ENCODE measurements at regions not wholly inside any gene's neighbourhood (a gene's known extent, or its start where the extent isn't known, plus 50 kb on each side); places are given as distances from the start of the nearest gene placed in this dataset.

DNA sequence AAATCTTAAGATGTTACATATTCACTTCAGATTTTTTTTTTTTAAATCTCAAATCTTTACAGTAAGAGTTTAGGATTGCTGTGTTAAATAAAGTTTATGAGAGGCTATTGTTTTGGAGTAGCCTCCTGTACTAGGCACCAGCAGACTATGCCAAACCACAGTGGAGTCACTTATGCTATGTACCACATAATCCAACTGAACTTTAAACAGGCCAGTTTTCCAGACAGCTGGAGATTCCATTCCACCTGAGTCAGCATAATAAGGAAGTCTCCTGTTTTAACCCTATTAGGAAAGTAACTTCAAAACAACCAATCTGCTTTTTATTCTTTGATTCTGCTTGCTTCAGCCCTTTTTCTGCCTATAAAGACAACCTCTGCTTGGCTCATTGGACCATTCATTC is 205.2 kb downstream of the CSNK1G3 start:
- no peak overlapping the region for H3K27ac ChIP-seq (ENCODE audit: control insufficient read depth, insufficient read depth, low read length)
- H2AFZ ChIP-seq (ENCODE audit: control insufficient read depth, low read length): no peak overlapping the region
- H3K4me3 ChIP-seq (ENCODE audit: control insufficient read depth in 2 of 3, extremely low read depth in 1 of 3, insufficient read depth in 2 of 3, low read depth in 1 of 3, low read length in 3 of 3): no peak overlapping the region
- dilution Hi-C loops (cut with MboI; ENCODE audit: extremely low pct_ligation_motif_present, low sequenced_read_pairs): no loop called here
- H3K9me1 ChIP-seq (ENCODE audit: control insufficient read depth, extremely low read depth, insufficient read depth, low read length): no peaks in the 10 kb centered on the region
- no peaks in the 10 kb centered on the region for H3K4me1 ChIP-seq (ENCODE audit: control insufficient read depth, extremely low read depth, insufficient read depth, low read length)
- no peaks in the 10 kb centered on the region for H3K79me2 ChIP-seq (ENCODE audit: control insufficient read depth, insufficient read depth, low read length)
- H4K20me1 ChIP-seq (ENCODE audit: control insufficient read depth, extremely low read depth, insufficient read depth, low read length): no peaks in the 10 kb centered on the region
- FAIRE-seq: no peak
- no peaks in the 10 kb centered on the region for H3K27me3 ChIP-seq (ENCODE audit: control insufficient read depth, extremely low read depth, insufficient read depth, low read length)
- H3K4me2 ChIP-seq (ENCODE audit: control insufficient read depth, extremely low read depth, insufficient read depth, low read depth, low read length): no peak overlapping the region
- H3K9me3 ChIP-seq (ENCODE audit: control insufficient read depth, low read depth, low read length): no peaks in the 10 kb centered on the region
- DNase-seq (ENCODE audit: low read depth, low spot score): no peak
- no peaks in the 10 kb centered on the region for H3K36me3 ChIP-seq (ENCODE audit: control insufficient read depth in 2 of 2, extremely low read depth in 1 of 2, insufficient read depth in 2 of 2, low read length in 2 of 2)
- H3K9ac ChIP-seq (ENCODE audit: control insufficient read depth, extremely low read depth, insufficient read depth, low read length): no peak overlapping the region
- TF ChIP-seq EZH2 (IDR thresholded peaks at IDR 0.05; ENCODE audit: low read length): no peak
- TF ChIP-seq, protein P1, sequence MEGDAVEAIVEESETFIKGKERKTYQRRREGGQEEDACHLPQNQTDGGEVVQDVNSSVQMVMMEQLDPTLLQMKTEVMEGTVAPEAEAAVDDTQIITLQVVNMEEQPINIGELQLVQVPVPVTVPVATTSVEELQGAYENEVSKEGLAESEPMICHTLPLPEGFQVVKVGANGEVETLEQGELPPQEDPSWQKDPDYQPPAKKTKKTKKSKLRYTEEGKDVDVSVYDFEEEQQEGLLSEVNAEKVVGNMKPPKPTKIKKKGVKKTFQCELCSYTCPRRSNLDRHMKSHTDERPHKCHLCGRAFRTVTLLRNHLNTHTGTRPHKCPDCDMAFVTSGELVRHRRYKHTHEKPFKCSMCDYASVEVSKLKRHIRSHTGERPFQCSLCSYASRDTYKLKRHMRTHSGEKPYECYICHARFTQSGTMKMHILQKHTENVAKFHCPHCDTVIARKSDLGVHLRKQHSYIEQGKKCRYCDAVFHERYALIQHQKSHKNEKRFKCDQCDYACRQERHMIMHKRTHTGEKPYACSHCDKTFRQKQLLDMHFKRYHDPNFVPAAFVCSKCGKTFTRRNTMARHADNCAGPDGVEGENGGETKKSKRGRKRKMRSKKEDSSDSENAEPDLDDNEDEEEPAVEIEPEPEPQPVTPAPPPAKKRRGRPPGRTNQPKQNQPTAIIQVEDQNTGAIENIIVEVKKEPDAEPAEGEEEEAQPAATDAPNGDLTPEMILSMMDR (optimal IDR thresholded peaks at IDR 0.05 in 1 of 3, IDR thresholded peaks at IDR 0.05 in 1 of 3, conservative IDR thresholded peaks at IDR 0.05 in 1 of 3; ENCODE audit: extremely low read depth in 1 of 3, insufficient read depth in 2 of 3, low read length in 3 of 3): no peak

- no peak overlapping the region for H2AFZ ChIP-seq (ENCODE audit: control insufficient read depth, low read length)
- TF ChIP-seq, protein P1 (optimal IDR thresholded peaks at IDR 0.05 in 1 of 3, IDR thresholded peaks at IDR 0.05 in 1 of 3, conservative IDR thresholded peaks at IDR 0.05 in 1 of 3; ENCODE audit: extremely low read depth in 1 of 3, insufficient read depth in 2 of 3, low read length in 3 of 3): no peak
- no peak for TF ChIP-seq EZH2 (IDR thresholded peaks at IDR 0.05; ENCODE audit: low read length)
- no peak for DNase-seq (ENCODE audit: low read depth, low spot score)
- no peaks in the 10 kb centered on the region for H3K9me3 ChIP-seq (ENCODE audit: control insufficient read depth, low read depth, low read length)
- H3K79me2 ChIP-seq (ENCODE audit: control insufficient read depth, insufficient read depth, low read length): no peaks in the 10 kb centered on the region
- no peak overlapping the region for H3K27ac ChIP-seq (ENCODE audit: control insufficient read depth, insufficient read depth, low read length)
- dilution Hi-C loops (cut with MboI; ENCODE audit: extremely low pct_ligation_motif_present, low sequenced_read_pairs): no loop called here
- no peaks in the 10 kb centered on the region for H3K36me3 ChIP-seq (ENCODE audit: control insufficient read depth in 2 of 2, extremely low read depth in 1 of 2, insufficient read depth in 2 of 2, low read length in 2 of 2)
- no peak overlapping the region for H3K4me2 ChIP-seq (ENCODE audit: control insufficient read depth, extremely low read depth, insufficient read depth, low read depth, low read length)
- H3K27me3 ChIP-seq (ENCODE audit: control insufficient read depth, extremely low read depth, insufficient read depth, low read length): no peaks in the 10 kb centered on the region
- no peaks in the 10 kb centered on the region for H3K9me1 ChIP-seq (ENCODE audit: control insufficient read depth, extremely low read depth, insufficient read depth, low read length)
- H3K4me1 ChIP-seq (ENCODE audit: control insufficient read depth, extremely low read depth, insufficient read depth, low read length): peaks cover 6% of the 10 kb centered on the region
- H3K9ac ChIP-seq (ENCODE audit: control insufficient read depth, extremely low read depth, insufficient read depth, low read length): no peak overlapping the region
- no peak overlapping the region for H3K4me3 ChIP-seq (ENCODE audit: control insufficient read depth in 2 of 3, extremely low read depth in 1 of 3, insufficient read depth in 2 of 3, low read depth in 1 of 3, low read length in 3 of 3)
- no peaks in the 10 kb centered on the region for H4K20me1 ChIP-seq (ENCODE audit: control insufficient read depth, extremely low read depth, insufficient read depth, low read length)
- no peak for FAIRE-seq
Measured at GRCh38 chr5:123710031-123710430, 198.1 kb downstream of the CSNK1G3 start.

Measured in keratinocyte (primary cell).